ENCODE measurements at regions not wholly inside any gene's neighbourhood (a gene's known extent, or its start where the extent isn't known, plus 50 kb on each side); places are given as distances from the start of the nearest gene placed in this dataset.

- H3K36me3 ChIP-seq (ENCODE audit: control insufficient read depth, low read length), result no peaks in the 10 kb centered on the region
- no peak for TF ChIP-seq EZH2phosphoT487 (IDR thresholded peaks at IDR 0.05; ENCODE audit: borderline replicate concordance, low read length)
- TF ChIP-seq, protein P1, sequence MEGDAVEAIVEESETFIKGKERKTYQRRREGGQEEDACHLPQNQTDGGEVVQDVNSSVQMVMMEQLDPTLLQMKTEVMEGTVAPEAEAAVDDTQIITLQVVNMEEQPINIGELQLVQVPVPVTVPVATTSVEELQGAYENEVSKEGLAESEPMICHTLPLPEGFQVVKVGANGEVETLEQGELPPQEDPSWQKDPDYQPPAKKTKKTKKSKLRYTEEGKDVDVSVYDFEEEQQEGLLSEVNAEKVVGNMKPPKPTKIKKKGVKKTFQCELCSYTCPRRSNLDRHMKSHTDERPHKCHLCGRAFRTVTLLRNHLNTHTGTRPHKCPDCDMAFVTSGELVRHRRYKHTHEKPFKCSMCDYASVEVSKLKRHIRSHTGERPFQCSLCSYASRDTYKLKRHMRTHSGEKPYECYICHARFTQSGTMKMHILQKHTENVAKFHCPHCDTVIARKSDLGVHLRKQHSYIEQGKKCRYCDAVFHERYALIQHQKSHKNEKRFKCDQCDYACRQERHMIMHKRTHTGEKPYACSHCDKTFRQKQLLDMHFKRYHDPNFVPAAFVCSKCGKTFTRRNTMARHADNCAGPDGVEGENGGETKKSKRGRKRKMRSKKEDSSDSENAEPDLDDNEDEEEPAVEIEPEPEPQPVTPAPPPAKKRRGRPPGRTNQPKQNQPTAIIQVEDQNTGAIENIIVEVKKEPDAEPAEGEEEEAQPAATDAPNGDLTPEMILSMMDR (IDR thresholded peaks at IDR 0.05; ENCODE audit: low read depth, low read length, poor library complexity, severe bottlenecking), result no peak
- H3K9me2 ChIP-seq (replicated peaks; ENCODE audit: control insufficient read depth, low read length), result no peaks in the 10 kb centered on the region
- no peaks in the 10 kb centered on the region for H4K20me1 ChIP-seq (ENCODE audit: control insufficient read depth, insufficient read depth, low read depth, low read length)
- no peak overlapping the region for H3K4me3 ChIP-seq (ENCODE audit: low read length)
- no peak overlapping the region for H3K4me2 ChIP-seq (ENCODE audit: low read length)
- no peaks in the 10 kb centered on the region for H3K9me3 ChIP-seq (ENCODE audit: control insufficient read depth, insufficient read depth, low read length)
- no peak overlapping the region for H3K27ac ChIP-seq (ENCODE audit: low read depth, low read length)
- H3K79me2 ChIP-seq (ENCODE audit: control insufficient read depth, low read length), result no peaks in the 10 kb centered on the region
- H3F3A ChIP-seq (ENCODE audit: control insufficient read depth, insufficient read depth), result no peaks in the 10 kb centered on the region
- no peaks in the 10 kb centered on the region for H3K4me1 ChIP-seq (ENCODE audit: control insufficient read depth, low read length)
- H3K27me3 ChIP-seq (ENCODE audit: control insufficient read depth, low read length), result no peaks in the 10 kb centered on the region
These were observed 1544.2 kb upstream of the CDH6 start for GRCh38 chr5:29649321-29649720.

GRCh38 chr5:29642601-29643000 is 1550.9 kb upstream of the CDH6 start:
- Histone ChIP-seq H3K4me3 (ENCODE audit: low read length) (no peak overlapping the region), H3K27me3 (ENCODE audit: control insufficient read depth, low read length) (no peaks in the 10 kb centered on the region), H3K79me2 (ENCODE audit: control insufficient read depth, low read length) (no peaks in the 10 kb centered on the region), H3K4me1 (ENCODE audit: control insufficient read depth, low read length) (no peaks in the 10 kb centered on the region), H3K27ac (ENCODE audit: low read depth, low read length) (no peak overlapping the region), H3K9me2 (replicated peaks; ENCODE audit: control insufficient read depth, low read length) (no peaks in the 10 kb centered on the region), H3K9me3 (ENCODE audit: control insufficient read depth, insufficient read depth, low read length) (no peaks in the 10 kb centered on the region), H3F3A (ENCODE audit: control insufficient read depth, insufficient read depth) (no peaks in the 10 kb centered on the region), H3K36me3 (ENCODE audit: control insufficient read depth, low read length) (no peaks in the 10 kb centered on the region), H3K4me2 (ENCODE audit: low read length) (no peak overlapping the region), H4K20me1 (ENCODE audit: control insufficient read depth, insufficient read depth, low read depth, low read length) (no peaks in the 10 kb centered on the region)
- no peak for TF ChIP-seq EZH2phosphoT487 (IDR thresholded peaks at IDR 0.05; ENCODE audit: borderline replicate concordance, low read length)
- TF ChIP-seq, protein P1 (IDR thresholded peaks at IDR 0.05; ENCODE audit: low read depth, low read length, poor library complexity, severe bottlenecking), result no peak

- Histone ChIP-seq H3K4me1 (ENCODE audit: control insufficient read depth, low read length) (no peaks in the 10 kb centered on the region), H3K36me3 (ENCODE audit: control insufficient read depth, low read length) (no peaks in the 10 kb centered on the region), H3K79me2 (ENCODE audit: control insufficient read depth, low read length) (no peaks in the 10 kb centered on the region), H3K27me3 (ENCODE audit: control insufficient read depth, low read length) (no peaks in the 10 kb centered on the region), H3K9me3 (ENCODE audit: control insufficient read depth, insufficient read depth, low read length) (no peaks in the 10 kb centered on the region), H4K20me1 (ENCODE audit: control insufficient read depth, insufficient read depth, low read depth, low read length) (no peaks in the 10 kb centered on the region), H3K9me2 (replicated peaks; ENCODE audit: control insufficient read depth, low read length) (no peaks in the 10 kb centered on the region), H3K4me3 (ENCODE audit: low read length) (no peak overlapping the region), H3F3A (ENCODE audit: control insufficient read depth, insufficient read depth) (no peaks in the 10 kb centered on the region), H3K4me2 (ENCODE audit: low read length) (no peak overlapping the region), H3K27ac (ENCODE audit: low read depth, low read length) (no peak overlapping the region)
- TF ChIP-seq EZH2phosphoT487 (IDR thresholded peaks at IDR 0.05; ENCODE audit: borderline replicate concordance, low read length), result no peak
- TF ChIP-seq, protein P1 (IDR thresholded peaks at IDR 0.05; ENCODE audit: low read depth, low read length, poor library complexity, severe bottlenecking), result no peak
These were observed 1579.3 kb upstream of the CDH6 start for GRCh38 chr5:29614206-29614605.

DNA sequence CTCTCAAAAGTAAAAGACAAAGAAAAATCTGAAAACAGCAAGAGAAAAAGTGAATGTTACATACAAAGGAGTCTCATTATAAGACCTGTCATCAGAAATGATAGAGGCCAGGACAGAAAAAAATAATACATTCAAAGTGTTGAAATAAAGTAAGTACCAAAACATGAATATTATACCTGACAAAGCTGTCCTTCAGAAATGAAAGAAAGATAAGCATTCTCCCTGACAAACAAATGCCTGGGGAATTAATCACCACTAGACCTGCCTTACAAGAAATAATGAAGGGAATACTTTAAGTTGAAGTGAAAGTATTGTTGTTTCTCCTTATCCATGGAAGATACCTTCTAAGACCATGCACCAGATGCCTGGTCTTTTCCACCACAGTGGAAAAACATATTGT is 1605.2 kb upstream of the CDH6 start:
- Histone ChIP-seq H3K79me2 (ENCODE audit: control insufficient read depth, low read length) (no peaks in the 10 kb centered on the region), H3K4me3 (ENCODE audit: low read length) (no peak overlapping the region), H3F3A (ENCODE audit: control insufficient read depth, insufficient read depth) (no peaks in the 10 kb centered on the region), H3K9me3 (ENCODE audit: control insufficient read depth, insufficient read depth, low read length) (no peaks in the 10 kb centered on the region), H3K27ac (ENCODE audit: low read depth, low read length) (no peak overlapping the region), H3K9me2 (replicated peaks; ENCODE audit: control insufficient read depth, low read length) (no peaks in the 10 kb centered on the region), H3K27me3 (ENCODE audit: control insufficient read depth, low read length) (no peaks in the 10 kb centered on the region), H4K20me1 (ENCODE audit: control insufficient read depth, insufficient read depth, low read depth, low read length) (no peaks in the 10 kb centered on the region), H3K36me3 (ENCODE audit: control insufficient read depth, low read length) (no peaks in the 10 kb centered on the region), H3K4me1 (ENCODE audit: control insufficient read depth, low read length) (no peaks in the 10 kb centered on the region), H3K4me2 (ENCODE audit: low read length) (no peak overlapping the region)
- TF ChIP-seq, protein P1 (IDR thresholded peaks at IDR 0.05; ENCODE audit: low read depth, low read length, poor library complexity, severe bottlenecking), result no peak
- no peak for TF ChIP-seq EZH2phosphoT487 (IDR thresholded peaks at IDR 0.05; ENCODE audit: borderline replicate concordance, low read length)
